ENCODE measurements at regions not wholly inside any gene's neighbourhood (a gene's known extent, or its start where the extent isn't known, plus 50 kb on each side); places are given as distances from the start of the nearest gene placed in this dataset.

DNA sequence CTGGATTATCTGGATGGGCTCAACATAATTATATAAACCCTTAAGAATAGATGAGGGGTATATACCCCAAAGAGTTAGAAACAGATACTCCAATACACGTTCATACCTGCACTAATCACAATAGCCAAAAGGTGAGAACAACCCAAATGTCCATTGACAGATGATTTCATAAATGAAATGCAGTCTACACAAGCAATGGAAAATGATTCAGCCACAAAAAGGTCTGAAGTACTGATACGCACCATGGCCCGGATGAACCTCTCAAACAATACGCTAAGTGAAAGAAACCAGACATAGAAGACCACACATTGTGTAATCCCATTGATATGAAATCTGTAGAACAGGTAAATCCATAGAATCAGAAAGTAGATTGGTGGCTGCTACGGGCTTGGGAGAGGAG lies 316.8 kb downstream of the LPIN1 start:
- no peak for DNase-seq

DNA sequence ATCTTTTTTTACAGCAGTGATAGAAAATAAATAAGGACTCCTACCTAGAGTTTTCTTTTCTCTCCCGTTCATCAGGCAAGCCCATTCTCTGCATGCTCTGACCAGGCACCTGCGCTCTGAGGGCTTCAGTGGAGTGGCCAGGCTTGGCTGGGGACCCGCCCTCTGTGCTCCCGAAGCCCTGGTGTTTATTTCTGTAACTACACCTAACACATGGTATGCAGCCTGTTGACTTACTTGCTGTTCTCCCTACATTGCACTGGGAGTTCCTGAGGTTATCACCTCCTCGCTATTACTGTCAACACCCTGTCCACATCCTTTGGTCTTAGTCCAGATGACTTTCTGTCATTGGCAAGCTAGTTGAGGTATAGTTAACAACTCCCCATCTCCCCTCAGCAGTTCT lies 317.7 kb downstream of the LPIN1 start:
- DNase-seq = peak; percentile 32 to 55

DNA sequence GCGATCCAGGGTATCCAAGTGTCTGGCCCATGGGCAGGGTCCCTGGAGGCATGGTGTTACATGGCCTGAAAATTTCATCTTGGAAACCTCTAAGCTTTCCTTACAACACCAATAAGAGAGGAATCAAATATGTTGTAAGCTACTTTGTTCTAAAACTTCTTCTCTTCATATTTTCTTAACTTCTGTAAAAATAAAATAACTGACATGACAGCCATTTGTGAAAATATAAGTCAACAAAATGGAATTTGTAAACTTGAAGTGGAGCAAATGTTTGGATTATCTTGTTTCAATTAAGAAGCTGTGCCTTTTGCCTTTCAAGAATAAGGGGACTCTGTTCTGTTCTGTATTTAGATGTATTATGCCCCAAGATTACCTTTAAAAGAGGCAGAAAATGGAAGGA lies 319.7 kb downstream of the LPIN1 start:
- DNase-seq = no peak

DNA sequence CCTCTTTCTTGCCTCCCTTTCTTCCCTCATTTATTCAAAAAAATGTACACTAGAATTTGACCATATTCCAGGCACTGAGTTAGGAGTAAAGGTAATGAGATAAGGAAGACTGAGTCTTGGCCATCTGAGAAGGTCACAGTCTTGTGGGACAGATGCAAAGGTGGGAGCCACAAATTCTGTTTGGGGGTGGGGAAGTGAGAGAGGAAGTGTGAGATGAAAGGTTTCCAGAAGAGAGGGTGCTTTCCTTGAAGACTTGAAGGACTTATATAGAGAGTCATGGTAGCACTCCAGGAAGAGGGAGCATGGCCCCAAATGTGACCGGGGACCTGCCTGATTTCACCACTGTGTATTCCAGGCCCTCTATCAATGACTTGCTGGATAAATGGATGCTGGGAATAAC lies 320.6 kb downstream of the LPIN1 start:
- no peak for DNase-seq

DNA sequence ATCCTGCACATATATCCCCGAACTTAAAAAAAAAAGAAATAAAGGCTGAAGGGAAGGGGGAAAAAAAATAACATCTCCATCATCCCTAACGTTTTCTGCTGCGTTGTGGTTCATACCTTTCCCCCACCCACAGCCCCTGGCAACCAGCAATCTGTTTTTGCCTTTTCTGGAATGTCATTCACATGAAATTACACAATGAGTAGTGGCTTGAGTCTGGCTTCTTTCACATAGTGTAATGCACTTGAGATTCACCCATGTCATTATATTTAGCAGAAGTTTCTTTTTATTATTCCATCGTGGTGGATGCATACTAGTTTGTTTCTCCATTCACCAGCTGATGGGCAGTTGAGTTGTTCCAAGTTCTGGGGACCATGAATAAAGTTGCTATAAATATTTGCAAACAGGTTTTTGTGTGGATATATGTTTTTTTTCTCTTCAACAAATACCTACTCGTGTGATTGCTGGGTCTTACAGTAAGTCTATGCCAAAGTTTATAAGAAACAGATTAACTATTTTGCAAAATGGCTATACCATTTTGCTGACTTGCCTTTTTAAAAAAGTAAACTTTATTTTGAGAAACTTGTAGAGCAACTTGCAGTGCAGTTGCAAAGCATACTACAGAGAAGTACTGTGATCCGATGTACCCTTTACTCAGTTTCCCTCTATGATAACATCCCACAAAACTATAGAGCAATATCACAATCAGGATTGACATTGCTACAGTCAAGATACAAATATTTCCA lies 322.5 kb downstream of the LPIN1 start:
- DNase-seq = no peak

DNA sequence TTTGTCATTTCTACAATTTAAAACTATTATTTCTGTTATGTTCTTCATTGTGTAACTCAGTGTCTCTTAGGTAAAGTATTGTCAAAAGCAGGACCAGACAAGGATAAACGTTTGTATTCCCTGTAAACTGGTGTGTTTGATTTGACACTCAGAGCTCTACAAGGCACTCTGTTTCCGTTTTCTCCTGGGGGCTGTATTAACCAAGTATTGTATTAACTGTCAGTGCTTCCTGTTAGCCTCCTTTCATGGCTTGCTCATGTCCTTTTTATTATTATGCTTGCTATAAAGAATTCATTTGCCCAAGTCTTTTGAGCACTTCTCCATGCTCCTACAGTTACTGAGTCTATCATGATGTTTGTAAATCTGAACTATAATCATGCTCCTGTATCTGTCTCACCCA lies 323.7 kb downstream of the LPIN1 start:
- DNase-seq = no peak

DNA sequence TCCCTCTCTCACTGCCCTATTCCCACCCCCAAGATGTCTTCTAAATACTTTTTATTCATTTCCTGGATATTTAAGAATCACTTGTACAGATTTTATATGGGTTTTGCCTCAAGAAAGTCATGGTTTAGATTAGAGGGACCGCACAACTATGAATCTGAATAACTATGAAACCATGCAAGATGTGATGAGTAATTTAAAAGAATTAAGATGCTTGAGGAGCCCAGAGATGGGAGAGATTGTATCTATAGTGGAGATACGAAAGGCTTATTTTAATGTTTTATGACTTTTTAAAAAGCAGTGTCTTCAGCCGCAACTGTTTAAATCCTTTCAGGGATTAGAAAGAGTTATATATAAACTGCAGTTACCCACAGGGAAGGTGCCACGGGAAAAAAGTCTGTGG lies 324.1 kb downstream of the LPIN1 start:
- DNase-seq = no peak

DNA sequence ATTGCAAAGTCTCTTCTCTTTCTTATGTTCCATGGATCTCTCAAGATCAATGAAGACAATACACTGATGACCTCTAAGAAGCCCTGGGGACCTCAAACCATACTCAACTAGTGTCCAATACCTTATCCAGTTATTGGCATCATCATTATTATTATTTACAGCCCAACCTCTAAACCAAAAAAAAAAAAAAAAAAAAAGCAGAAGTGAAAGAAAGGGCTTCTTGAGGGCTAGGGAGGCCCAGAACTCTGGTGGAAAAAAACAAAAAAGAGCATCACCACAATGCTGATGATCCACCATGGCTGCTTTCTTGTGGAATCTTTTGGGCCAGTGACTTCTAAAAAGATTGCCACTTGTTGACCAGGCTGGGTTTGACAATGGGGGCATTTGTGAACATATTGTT lies 324.9 kb downstream of the LPIN1 start:
- DNase-seq = no peak

DNA sequence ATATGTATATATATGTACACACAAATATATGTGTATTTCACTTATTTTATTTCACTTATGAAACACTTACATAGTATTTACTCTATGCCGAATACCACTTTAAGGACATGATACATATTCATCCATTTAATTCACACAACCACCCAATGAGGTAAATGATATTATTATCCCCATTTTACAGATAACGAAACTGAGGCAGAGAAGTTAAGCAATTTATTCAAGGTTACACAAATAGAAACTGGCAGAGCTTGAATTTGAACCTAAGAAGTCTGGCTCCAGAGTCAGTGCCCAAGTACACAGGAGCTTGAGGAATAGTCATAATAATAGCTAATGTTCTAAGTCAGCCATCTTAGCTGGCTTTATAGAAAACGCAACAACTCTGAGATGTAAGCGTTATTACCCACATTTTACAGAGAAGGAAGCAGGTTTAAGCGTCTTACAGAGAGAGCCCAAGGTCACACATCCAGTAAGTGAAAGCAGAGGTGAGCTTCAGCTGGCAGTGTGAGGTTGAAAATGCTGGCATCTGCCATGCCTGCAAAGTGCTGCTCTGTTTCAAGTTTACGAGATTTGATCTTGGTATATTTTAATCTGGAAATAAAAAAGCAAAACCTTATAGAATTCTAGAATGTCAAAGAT lies 326.9 kb downstream of the LPIN1 start:
- no peak for DNase-seq

DNA sequence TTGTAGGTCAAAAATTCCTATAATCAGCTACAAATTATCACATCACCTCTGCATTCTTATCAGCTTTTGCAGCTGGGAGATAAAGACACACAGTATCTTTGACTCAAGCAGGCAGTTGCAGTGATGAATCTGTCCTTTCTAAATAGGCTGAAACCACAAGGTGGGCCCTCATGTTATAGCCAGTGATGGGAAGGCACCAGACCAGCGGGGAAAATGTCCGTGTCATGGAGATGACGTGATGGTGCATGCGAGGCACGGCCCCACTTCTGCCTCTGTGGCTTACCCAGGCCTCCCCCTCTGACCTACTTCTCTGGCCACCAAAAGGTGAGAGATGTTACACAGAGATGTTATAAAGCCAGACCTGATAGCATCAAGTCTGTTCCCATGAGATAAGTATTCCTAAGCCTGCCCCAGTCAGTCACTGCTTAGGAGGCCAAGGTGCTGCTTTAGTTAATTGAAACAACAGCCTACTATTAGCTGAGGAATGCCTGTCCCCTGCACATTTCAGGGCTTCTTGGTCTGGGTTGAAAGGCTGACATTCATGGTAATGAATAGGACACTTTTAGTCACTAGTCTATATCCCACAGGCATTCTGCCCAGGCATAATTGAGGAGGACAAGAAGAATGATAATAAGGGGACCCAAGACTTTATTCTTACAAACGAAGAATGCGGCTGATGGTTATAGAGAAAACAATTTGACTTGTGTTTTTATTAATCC lies 327.9 kb downstream of the LPIN1 start:
- peak in 1 of 2 donors; percentile 34 for DNase-seq

DNA sequence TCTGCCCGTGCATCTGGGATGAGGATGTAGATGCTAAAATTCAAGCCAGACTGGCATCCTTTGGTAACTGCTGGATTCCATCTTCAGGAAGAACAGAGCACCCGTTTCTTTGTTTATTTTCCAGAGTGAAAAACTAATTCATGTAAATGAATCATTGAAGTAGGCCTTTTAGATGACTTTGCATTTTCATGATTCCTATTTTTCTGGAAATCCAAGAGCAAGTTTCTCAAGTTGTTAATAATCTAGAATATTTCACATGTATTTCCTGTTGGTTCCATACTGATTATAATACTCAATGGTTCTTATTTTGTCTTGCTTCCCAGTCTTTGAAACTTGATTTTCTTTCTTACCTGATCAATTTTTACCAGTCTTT lies 328.4 kb downstream of the LPIN1 start:
- no peak for DNase-seq

DNA sequence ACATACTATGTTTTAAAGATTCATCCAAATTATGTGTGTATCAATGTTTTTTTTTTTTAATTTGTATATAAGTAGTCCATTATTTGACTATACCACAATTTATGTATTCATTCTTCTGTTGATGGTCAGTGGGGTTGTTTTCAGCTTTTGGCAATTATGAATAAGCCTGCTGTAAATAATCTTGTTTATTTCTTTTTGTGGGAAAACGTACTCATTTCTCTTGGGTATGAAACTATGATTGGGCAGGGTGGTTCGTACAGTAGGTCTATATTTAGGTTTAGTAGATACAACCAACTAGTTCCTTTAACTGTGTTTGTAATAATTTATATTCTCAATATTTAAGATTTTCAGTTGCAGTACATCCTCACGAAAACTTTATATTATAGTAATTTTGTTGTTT lies 329.2 kb downstream of the LPIN1 start:
- DNase-seq = no peak

DNA sequence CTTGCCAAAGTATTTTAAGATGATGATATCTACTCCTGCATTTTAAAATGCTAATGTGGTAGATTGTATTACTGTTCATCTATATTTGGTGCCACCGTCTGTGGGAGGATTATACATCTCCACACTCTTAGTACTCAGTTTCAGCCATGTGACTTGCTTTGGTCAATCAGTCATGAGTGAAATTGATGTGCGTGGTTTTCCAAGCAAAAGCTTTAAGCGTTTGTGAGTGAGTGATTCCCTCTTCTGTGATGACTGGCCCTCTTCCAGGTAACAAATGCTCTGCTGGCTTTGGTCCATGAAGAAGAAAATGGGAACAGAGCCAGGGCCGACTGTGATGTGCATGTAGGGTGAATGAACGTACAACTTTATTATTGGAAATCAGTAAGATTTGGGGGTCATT lies 330.4 kb downstream of the LPIN1 start:
- DNase-seq = no peak

DNA sequence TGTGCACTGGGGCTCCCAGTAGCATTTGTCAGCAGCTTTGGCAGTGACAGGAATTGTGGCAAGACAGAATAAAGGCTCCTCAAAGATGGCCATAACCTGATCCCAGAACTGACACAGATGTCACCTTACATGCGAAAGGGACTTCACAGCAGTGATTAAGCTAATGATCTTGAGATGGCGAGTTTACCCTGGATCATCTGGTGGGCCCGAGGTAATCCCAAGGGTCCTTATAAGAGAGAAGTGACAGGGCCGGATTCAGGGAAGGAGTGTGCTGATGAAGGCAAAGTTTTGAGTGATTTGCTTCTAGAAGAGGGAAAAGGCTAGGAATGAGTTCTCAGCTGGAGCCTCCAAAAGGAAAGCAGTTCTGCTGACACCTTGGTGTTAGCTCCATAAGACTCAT lies 333.9 kb downstream of the LPIN1 start:
- DNase-seq = no peak

DNA sequence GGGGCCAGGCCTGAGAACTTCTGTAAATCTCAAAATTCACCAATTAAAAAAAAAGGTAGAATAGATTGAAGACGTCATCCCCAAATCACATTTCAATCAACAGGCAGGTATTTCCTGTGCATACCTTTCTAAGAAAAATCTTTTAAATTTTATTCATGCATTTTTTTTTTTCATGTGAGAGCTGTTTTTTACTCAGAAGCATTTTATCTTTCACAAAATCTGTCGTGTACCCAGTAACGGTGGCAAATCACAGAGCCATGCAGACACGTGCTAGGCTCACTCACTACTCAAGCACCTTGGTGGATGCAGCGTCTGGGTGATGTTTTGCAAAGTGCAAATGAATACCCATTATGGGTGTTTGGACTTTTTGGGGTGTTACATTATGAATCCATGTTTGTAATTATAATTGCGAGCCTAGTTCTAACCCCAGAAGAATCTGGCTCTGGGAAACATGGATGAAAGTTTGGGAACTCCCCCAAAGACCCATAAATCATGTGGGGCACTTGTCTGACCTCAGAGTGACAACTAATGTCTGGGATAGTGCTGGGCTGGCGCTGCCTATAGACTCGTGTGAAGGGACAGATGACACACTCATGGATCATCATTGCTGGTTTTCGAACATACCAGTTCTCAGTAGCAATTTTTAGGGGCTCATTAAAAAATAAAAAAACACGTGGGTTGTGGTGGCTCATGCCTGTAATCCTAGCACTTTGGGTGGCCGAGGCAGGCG lies 335.2 kb downstream of the LPIN1 start:
- peak; percentile 55 to 63 for DNase-seq

DNA sequence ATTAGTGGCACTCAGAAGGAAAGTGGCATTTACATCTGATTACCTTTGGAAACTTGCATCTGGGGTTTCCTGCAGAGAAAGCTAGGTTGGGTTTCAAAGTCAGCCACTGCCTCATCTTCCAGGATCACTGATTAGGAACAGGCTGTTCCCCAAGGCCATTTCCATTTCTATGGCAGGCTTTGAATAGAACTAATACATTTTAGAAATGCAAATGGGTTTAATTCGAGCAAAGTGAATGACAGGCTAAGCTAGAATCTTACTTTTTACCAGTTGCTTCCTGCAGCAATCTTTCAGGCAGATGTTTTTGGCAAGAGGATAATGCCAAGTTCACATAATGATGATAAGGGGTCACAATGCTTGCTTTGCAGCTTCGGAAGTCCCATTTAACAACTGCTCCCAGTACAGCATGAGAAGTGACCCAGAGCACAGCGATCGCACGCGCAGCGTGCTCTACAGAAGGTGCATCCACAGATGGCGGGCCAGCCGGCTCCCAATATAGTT lies 336.7 kb downstream of the LPIN1 start:
- no peak for DNase-seq

DNA sequence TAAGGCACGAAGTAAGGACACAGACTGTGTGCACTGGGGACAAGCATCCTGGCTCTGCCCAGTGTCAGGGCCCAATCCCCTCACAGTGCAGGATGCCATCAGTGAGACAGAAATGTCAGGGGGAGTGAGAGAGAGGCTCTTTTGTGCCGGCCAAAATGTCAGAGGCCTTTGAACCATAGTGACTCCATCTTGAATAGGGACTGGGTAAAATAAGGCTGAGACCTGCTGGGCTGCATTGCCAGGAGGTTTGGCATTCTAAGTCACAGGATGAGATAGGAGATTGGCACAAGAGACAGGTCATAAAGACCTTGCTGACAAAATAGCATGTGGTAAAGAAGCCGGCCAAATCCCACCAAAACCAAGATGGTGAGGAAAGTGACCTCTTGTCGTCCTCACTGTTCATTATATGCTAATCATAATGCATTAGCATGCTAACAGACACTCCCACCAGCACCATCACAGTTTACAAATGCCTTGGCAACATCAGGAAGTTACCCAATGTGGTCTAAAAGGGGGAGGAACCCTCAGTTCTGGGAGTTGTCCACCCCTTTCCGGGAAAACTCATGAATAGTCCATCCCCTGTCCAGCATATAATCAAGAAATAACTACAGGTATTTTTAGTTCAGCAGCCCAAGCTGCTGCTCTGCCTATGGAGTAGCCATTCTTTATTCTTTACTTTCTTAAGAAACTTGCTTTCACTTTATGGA lies 337.4 kb downstream of the LPIN1 start:
- no peak for DNase-seq

DNA sequence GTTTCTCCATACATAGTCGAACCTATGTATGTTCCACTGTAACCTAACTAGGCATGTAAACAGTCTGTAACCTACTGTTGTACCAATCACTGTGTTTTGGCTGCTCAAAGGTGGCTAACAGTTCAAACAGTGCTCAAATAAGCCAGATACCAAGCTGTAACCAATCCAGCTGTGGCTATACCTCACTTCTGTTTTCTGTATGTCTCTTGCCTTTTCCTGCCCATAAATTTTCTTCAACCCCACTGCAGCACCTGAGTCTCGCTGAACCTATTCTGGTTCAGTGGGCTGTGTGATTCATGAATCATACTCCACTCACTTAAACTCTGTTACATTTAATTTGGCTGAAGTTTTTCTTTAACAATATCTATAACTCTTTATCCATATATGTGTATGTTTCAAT lies 340.7 kb downstream of the LPIN1 start:
- no peak for DNase-seq

DNA sequence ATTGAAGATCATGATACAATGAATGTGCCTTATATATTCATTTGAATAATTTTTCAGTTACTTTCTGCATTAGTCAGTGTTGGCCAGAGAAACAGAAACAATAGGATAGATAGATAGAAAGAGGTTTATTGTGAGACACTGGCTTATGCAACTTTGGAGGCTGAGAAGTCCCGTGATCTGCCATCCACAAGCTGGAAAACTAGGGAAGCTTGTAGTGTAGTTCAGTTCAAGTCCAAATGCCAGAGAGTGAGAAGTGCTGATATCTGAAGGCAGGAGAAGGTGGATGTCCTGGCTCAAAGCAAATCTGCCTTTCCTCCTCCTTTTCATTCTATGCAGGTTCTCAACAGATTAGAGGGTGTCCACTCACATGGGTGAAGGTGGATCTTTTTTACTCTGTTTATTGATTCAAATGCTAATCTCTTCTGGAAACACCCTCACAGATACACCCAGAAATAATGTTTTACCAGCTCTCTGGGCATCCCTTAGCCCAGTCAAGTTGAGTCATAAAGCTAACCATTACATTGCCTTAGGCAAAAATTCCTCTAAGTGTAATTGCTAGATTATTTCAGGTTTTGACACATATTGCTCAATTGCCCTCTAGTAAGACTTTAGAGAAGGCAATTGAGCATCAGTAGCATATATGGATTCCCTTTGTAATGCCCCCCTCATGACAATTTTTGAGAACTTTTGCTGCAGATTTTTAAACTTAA lies 341.4 kb downstream of the LPIN1 start:
- no peak for DNase-seq

DNA sequence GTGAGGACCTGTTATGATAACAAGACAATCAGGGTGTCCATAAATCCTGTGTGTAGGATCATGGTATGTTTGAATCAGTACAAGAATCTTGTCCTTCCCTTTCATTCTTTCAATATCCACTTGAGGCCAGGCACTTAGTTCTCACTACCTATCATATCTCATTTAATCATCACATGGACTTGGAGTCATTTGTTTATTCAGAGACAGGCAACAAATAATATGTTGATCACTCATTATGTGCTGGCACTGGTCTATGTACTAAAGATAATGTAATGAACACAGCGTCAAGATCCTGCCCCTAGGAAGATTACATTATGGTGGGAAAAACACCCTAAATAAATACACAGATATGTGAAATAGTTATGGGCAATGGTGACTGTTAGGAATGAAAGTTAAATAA lies 342.6 kb downstream of the LPIN1 start:
- DNase-seq = no peak

DNA sequence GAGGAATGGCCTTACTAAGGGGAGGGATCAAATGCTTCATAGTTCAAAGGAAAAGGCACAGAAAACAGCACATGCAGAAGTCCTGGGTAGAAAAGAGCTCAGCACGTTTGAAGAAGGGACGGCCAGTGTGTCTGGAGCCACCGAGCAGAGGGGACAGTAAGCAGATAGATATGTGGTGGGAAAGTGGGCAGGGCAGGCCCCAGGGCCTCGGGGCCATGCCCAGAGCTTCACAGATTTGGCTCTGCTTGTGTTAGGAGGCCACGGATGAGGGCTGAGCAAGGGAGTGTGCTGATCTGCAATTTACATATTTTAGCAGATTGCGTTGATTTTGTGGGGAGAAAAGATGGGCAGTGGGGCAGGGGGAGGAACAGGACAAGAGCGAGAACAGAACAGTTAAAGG lies 343.1 kb downstream of the LPIN1 start:
- no peak for DNase-seq

DNA sequence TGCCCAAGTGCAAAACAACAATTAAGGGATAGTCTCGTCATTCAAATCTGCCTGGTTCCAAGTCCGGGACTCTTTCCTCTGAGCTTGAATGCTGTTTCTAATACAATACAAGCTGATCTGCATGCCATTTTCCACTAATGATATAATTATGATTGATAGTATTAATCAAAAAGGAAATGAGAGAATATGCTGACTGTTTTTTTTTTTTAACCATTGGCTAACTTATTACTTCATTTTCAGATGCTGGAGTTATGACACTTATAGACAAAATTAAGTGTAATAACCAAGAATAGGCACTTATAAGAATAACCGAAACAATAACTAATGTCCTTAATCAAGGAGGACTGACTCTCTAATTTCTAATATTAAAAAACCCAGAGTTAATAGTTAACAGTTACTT lies 343.6 kb downstream of the LPIN1 start:
- no peak for DNase-seq

Data from CD4-positive, alpha-beta T cell treated with Interleukin-4 for 1 hour (primary cell).